ENCODE measurements at regions not wholly inside any gene's neighbourhood (a gene's known extent, or its start where the extent isn't known, plus 50 kb on each side); places are given as distances from the start of the nearest gene placed in this dataset.

- no peak for DNase-seq (ENCODE audit: extremely low spot score)
- intact Hi-C loops (cut with DNase I) = no loop called here
- 85% methylated on average over 1 of the region's 1 CpG for WGBS
- Histone ChIP-seq H3K27ac (replicated peaks in 1 of 4) (no peak overlapping the region), H3K4me3 (no peak overlapping the region), H3K9me3 (peaks cover 0 to 5% (median 0%) of the 10 kb centered on the region in 4 donors), H3K4me1 (no peaks in the 10 kb centered on the region), H3K36me3 (no peaks in the 10 kb centered on the region), H3K27me3 (no peaks in the 10 kb centered on the region)
- TF ChIP-seq EP300 (IDR thresholded peaks at IDR 0.05) = no peak
- no peak for TF ChIP-seq POLR2AphosphoS5 (IDR thresholded peaks at IDR 0.05)
- no peak for TF ChIP-seq CTCF (IDR thresholded peaks at IDR 0.05)
- no peak for TF ChIP-seq POLR2A (IDR thresholded peaks at IDR 0.05; ENCODE audit: low read depth)
Observed at GRCh38 chr6:18733921-18734550, 346.9 kb downstream of the RNF144B start.

DNA sequence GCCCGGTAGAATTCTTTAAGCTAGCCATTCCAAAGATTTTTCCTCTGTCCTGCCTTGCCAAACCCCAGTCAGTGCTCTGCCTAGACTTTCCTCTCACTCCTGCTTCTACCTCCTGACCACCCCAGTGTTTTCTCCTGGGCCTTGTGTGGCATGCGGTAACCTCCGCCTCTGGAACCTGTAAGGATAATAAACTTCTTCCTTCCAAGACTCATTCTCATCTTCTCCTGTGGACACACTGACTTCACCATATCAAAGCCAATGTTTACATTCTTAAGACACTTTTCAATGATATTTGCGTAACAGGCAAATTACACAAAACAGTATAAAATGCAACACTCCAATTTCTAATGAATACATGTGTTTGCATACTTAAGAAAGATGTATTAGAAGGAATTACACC lies 354.6 kb downstream of the RNF144B start:
- no peaks in the 10 kb centered on the region for H3K27me3 ChIP-seq
- H3K4me3 ChIP-seq = no peak overlapping the region
- H3K36me3 ChIP-seq = no peaks in the 10 kb centered on the region
- DNase-seq (ENCODE audit: extremely low spot score) = no peak
- intact Hi-C loops (cut with DNase I) = loop anchor here (10.0 kb wide), 1 partner anchor 1313 kb away; no protein-coding TSS in a partner anchor
- H3K27ac ChIP-seq (replicated peaks in 1 of 4) = no peak overlapping the region
- no peaks in the 10 kb centered on the region for H3K4me1 ChIP-seq
- TF ChIP-seq POLR2AphosphoS5 (IDR thresholded peaks at IDR 0.05) (no peak), CTCF (IDR thresholded peaks at IDR 0.05) (no peak), EP300 (IDR thresholded peaks at IDR 0.05) (no peak), POLR2A (IDR thresholded peaks at IDR 0.05; ENCODE audit: low read depth) (no peak)
- WGBS = 89% methylated on average over 4 of the region's 4 CpGs
- no peaks in the 10 kb centered on the region for H3K9me3 ChIP-seq

- no peaks in the 10 kb centered on the region for H3K27me3 ChIP-seq
- H3K9me3 ChIP-seq = no peaks in the 10 kb centered on the region
- no peak for DNase-seq (ENCODE audit: extremely low spot score)
- WGBS = 78% methylated on average over 2 of the region's 2 CpGs
- H3K27ac ChIP-seq (replicated peaks in 1 of 4) = no peak overlapping the region
- no peak for TF ChIP-seq CTCF (IDR thresholded peaks at IDR 0.05)
- no peak for TF ChIP-seq POLR2AphosphoS5 (IDR thresholded peaks at IDR 0.05)
- TF ChIP-seq EP300 (IDR thresholded peaks at IDR 0.05) = no peak
- no peak for TF ChIP-seq POLR2A (IDR thresholded peaks at IDR 0.05; ENCODE audit: low read depth)
- no peaks in the 10 kb centered on the region for H3K4me1 ChIP-seq
- intact Hi-C loops (cut with DNase I) = loop anchor here (10.0 kb wide), 1 partner anchor 1312 kb away; no protein-coding TSS in a partner anchor
- no peak overlapping the region for H3K4me3 ChIP-seq
- H3K36me3 ChIP-seq = no peaks in the 10 kb centered on the region
Observed at GRCh38 chr6:18742406-18742805, 355.3 kb downstream of the RNF144B start.

DNA sequence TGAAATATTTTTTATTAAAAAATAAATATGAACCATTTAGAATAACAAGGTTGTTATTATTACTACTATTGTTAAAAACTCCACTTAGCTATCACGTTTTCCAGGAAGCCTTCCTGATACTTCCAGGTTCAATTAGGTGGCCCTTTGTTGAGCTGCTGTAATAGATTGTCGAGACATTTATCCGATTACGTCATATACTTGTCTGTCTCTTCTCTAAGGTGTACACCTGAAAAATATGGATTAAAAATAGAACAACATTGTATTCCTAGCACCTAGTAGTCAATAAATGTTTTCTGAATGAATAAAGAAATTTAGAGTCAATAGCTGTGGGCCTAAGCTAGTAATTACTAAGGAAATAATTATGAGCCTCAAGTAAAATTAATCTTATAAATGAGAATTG lies 359.6 kb downstream of the RNF144B start:
- Histone ChIP-seq H3K27ac (replicated peaks in 1 of 4) (no peak overlapping the region), H3K36me3 (no peaks in the 10 kb centered on the region), H3K27me3 (no peaks in the 10 kb centered on the region), H3K4me1 (peaks cover 4 to 11% (median 9%) of the 10 kb centered on the region in 4 donors), H3K4me3 (no peak overlapping the region), H3K9me3 (no peaks in the 10 kb centered on the region)
- TF ChIP-seq POLR2A (IDR thresholded peaks at IDR 0.05; ENCODE audit: low read depth) (no peak), EP300 (IDR thresholded peaks at IDR 0.05) (no peak), CTCF (IDR thresholded peaks at IDR 0.05) (no peak), POLR2AphosphoS5 (IDR thresholded peaks at IDR 0.05) (no peak)
- 96% methylated on average over 4 of the region's 4 CpGs for WGBS
- intact Hi-C loops (cut with DNase I) = loop anchor here (5.0 to 10.0 kb wide), 2 partner anchors 1106 to 1308 kb away; no protein-coding TSS in a partner anchor
- no peak for DNase-seq (ENCODE audit: extremely low spot score)

Data from esophagus muscularis mucosa (tissue), 4 donors.